AG08395 (cell line): ENCODE measurements at regions not wholly inside any gene's neighbourhood (a gene's known extent, or its start where the extent isn't known, plus 50 kb on each side); places are given as distances from the start of the nearest gene placed in this dataset.
"Not testable (repeated sequence)": the region's sequence is repeated elsewhere in the genome, so short reads cannot be mapped to it uniquely, and the experiment has no call there.

Source experiments
- DNase-seq: peaks from one replicate; pipeline ENCODE4 v3.0.0; 2012; ENCODE audit warnings: mixed read lengths, low spot score

- no peak for DNase-seq
Observed at GRCh38 chr2:167749016-167749415, 498.4 kb downstream of the STK39 start.

DNA sequence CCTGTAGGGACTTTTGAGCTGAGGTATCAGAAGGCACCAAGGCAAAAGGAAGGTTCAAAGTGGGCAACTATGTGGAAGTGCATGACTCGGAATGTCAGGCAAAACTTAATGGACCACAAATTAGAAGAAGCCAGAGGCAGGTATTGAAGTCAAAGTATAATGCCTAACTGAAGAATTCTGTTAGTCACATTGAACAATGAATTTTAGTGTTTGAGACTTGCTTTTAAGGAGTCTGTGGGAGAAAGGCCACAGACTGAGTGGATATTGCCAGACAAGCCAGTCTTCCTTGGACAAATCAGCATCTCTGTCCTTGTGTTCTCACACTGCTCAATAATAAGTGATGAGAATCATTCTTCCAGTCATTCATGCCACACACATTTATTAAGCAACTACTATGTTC lies 498.9 kb downstream of the STK39 start:
- DNase-seq, result no peak

DNA sequence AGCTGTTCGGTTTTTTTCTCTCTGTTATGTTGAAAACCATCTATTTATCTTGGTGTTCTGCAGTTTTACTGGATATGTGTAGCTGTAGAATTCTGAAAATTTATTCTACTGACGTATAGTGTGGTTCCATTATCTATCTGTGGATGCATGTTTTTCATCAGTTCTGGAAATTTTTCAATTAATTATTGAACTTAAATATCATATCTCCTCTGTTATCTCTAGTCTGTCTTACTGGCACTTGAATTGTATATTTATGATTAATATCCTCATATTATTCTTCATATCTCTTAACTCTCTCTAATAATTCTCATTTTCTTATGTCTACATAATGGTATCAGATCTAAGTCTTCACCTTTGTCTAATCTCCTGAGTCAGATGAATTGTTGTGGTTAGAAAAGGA lies 501.7 kb downstream of the STK39 start:
- no peak for DNase-seq

- DNase-seq, result not testable (repeated sequence)
Observed at GRCh38 chr2:167739921-167740320, 507.5 kb downstream of the STK39 start.

DNA sequence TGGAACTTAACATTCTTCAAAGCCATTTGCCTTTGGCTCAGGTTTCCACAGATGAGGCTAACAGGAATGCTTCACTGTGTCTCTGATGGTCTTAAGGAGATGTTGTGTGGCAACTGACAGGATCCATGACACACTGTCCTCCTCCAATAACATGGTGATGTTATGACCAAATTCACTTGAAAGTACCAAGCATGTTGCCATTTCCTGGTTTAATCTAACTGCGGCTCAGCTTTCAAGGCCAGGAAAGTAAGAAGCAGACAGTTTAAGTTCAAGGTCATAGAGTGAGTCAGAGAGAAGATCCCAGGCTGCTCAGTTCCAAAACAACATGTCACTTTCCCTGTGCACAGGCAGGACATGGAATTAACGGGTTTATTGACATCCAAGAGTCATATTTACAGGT lies 513.6 kb downstream of the STK39 start:
- DNase-seq, result no peak

GRCh38 chr2:167732326-167732725 lies 515.1 kb downstream of the STK39 start:
- DNase-seq, result no peak

- no peak for DNase-seq
Observed at GRCh38 chr2:167729911-167730310, 517.5 kb downstream of the STK39 start.

DNA sequence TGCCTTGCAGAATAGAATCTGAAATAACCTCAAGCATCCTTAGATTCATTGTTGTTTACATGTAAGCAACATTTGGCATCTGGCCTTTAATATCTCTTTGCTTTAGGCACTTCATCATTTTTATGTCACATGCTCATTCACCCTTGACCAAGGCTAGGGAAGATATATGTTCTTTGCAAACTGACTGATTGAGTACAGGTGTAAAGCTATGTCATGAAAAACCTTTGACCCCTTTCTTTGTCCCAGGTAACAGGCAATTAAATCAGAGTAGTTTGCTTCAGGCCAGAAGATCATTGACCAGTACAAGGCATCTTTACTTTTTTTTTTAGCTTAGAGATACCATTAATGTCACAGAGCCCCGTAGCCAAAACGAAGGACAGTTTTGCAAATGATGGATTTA lies 520.6 kb downstream of the STK39 start:
- DNase-seq, result no peak

DNA sequence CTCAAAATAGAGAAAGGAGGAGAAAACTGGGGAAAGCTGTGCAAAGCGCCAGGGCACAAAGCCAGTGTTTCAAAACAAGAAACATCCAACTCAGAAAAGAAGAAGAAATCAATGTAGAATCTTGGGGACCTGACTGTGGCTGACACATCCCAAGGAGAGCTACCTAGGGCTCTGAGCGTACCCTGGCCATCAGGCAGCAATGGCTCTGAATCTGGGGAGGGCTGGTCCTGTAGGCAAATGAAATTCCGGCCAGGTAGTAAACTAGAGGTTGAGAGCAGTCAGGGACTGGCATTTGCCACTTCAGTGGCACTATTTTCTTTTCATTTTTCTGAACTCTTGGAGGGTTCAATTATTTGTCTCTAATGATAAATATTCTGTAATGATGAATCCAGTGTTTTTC lies 525.8 kb downstream of the STK39 start:
- no peak for DNase-seq

DNA sequence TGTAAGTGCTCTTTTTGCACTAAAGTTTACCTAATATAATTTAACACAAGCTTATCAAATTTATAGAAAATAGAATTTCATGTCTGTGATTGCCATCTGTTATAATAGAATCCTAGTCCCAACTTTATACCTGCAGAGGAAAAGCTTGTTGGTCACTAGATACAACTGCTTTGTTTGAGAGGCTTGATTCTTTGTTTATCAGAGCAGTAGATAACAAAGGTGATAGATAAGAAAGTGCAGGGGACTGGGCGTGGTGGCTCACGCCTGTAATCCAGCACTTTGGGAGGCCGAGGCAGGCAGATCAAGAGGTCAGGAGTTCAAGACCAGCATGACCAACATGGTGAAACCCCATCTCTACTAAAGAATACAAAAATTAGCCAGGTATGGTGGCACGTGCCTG lies 528.0 kb downstream of the STK39 start:
- DNase-seq, result no peak

DNA sequence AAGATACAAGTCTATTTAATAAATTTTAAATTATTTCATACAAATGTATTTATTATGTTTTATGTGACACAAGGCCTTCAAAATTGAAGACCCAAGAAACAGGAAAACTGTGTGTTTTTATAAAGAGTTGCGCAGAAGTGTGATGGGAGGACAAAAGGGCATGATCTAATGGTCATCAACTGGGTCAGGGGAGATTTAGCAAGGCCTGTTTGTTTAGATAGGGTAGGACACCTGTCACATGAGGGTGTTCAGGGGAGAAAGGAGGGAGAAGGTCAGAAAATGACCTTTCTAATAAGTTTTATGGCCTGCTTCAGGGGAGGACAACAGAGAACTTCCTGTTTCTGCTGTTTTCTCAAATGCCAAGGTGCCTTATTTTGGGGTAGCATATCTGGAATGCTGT lies 528.8 kb downstream of the STK39 start:
- no peak for DNase-seq

- DNase-seq, result no peak
Observed at GRCh38 chr2:167715932-167716331, 531.5 kb downstream of the STK39 start.

GRCh38 chr2:167715498-167715897 lies 531.9 kb downstream of the STK39 start:
- not testable (repeated sequence) for DNase-seq

GRCh38 chr2:167712275-167712674 lies 535.1 kb downstream of the STK39 start:
- no peak for DNase-seq

DNA sequence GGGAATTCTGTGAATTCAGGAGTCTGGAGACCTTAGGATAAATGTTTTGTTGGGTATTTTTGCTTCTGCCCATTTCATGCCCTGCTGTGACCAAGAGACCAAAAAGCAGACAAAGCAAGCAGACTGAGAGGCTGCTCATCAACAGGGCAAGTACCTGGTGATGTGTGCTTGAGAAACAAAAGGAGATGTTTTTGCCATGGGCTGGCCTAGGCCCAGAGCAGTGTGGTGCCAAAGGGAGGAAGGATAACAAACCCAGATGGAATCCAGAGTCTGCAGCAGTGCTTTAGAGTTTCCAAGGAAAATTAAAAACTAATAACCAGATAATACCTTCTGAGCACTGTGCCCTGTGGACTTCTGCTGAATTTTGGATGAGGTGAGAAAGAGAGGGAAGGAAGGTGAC lies 538.4 kb downstream of the STK39 start:
- DNase-seq, result no peak

GRCh38 chr2:167706800-167707199 lies 540.6 kb downstream of the STK39 start:
- DNase-seq, result no peak

GRCh38 chr2:167703441-167703840 lies 544.0 kb downstream of the STK39 start:
- no peak for DNase-seq

DNA sequence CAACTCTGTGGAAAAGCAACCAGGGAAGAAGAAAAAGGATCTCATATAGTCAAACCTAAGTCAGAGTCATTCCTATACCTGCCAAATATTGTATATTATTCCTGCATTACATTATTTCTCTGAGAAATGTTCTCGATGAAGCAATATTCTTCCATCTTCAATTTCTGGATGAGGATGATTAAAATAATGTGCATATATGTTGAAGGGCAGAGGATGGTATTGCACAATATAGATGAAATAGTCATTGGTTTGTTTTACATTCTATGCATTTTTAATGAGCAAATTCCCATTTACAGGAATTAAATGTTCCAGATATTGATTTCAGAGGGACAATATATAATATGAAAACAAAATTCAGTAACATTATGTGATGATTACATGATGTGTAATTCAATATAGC lies 545.2 kb downstream of the STK39 start:
- DNase-seq, result no peak

DNA sequence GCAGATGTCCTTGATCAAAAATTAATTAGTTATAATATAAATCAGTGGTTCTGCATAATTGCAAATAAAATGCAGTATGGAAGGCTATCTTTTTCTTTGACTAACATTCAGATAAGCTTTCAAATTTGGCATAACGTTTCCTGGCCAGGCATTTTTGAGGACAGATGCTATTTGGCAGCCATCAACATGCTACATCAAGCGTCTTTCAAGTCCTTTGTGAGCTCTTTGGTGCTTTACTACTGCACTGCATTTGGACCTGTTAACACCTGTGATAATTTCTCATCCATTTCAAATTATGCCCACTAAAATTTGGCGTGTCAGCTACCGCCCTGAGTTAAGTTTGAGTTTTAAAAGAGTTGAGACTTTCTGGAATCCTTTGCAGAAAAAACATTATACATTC lies 545.7 kb downstream of the STK39 start:
- DNase-seq, result no peak

GRCh38 chr2:167697948-167698347 lies 549.4 kb downstream of the STK39 start:
- DNase-seq, result no peak

- no peak for DNase-seq
Observed at GRCh38 chr2:167697194-167697593, 550.2 kb downstream of the STK39 start.

GRCh38 chr2:167692936-167693335 lies 554.5 kb downstream of the STK39 start:
- no peak for DNase-seq

DNA sequence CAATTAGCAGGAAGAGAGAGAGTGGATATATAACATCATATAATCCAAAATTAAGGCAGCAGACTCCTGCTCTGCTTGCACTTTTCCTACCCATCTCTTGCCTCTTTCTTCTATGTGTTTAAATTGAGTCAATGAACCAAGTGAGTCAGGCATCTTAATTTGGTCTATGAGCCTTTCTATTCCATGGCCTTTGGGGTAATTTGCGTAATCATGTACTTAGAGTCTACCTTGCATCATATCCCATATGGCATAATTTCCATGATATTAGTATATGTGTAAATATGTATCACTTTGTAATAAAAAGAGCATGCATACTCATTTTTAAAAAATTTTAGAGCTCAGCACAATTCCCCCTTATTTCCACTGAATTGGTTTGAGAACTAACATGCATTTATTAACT lies 555.2 kb downstream of the STK39 start:
- DNase-seq, result no peak

DNA sequence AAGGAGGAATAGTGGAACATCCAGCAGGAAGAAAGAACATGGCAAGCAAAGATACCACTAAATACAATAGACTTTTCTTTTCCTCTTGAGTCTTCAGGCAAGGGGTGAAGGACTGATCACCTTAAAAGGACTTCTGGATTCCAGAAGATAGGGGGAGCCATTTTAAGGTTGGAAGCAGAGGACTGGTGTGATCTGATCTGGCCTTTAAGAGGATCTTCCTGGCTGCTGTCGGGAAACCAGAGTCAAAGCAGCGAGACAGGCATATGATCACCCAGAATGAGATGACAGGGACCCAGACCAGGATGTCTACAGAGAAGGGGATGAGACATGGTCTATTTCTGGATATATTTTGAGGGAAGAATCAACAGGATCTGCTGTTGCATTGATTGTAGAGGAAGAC lies 558.0 kb downstream of the STK39 start:
- DNase-seq, result no peak

GRCh38 chr2:167686691-167687090 lies 560.7 kb downstream of the STK39 start:
- DNase-seq, result no peak
